ENCODE measurements at regions not wholly inside any gene's neighbourhood (a gene's known extent, or its start where the extent isn't known, plus 50 kb on each side); places are given as distances from the start of the nearest gene placed in this dataset.

DNA sequence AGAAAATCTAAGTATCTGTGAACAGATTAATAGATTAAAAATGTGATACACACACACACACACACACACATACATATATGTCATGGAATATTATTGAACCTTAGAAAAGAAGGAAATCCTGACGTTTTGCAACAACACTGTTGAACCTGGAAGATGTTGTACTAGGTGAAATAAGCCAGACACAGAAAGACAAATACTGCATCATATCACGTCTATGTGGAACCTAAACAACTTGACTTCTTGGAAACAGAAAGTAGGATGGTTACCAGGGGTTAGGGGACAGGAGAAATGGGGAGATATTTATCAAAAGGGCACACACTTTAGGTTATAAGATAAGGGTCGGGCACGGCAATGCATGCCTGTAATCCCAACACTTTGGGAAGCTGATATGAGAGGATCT, 698.4 kb upstream of the ID2 start:
- no peak overlapping the region for H3K4me3 ChIP-seq (ENCODE audit: low read depth, low read length)
- TF ChIP-seq, protein P1, sequence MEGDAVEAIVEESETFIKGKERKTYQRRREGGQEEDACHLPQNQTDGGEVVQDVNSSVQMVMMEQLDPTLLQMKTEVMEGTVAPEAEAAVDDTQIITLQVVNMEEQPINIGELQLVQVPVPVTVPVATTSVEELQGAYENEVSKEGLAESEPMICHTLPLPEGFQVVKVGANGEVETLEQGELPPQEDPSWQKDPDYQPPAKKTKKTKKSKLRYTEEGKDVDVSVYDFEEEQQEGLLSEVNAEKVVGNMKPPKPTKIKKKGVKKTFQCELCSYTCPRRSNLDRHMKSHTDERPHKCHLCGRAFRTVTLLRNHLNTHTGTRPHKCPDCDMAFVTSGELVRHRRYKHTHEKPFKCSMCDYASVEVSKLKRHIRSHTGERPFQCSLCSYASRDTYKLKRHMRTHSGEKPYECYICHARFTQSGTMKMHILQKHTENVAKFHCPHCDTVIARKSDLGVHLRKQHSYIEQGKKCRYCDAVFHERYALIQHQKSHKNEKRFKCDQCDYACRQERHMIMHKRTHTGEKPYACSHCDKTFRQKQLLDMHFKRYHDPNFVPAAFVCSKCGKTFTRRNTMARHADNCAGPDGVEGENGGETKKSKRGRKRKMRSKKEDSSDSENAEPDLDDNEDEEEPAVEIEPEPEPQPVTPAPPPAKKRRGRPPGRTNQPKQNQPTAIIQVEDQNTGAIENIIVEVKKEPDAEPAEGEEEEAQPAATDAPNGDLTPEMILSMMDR (conservative IDR thresholded peaks at IDR 0.05; ENCODE audit: low read depth, low read length) = no peak
- no peak for DNase-seq (ENCODE audit: low read depth)

DNA sequence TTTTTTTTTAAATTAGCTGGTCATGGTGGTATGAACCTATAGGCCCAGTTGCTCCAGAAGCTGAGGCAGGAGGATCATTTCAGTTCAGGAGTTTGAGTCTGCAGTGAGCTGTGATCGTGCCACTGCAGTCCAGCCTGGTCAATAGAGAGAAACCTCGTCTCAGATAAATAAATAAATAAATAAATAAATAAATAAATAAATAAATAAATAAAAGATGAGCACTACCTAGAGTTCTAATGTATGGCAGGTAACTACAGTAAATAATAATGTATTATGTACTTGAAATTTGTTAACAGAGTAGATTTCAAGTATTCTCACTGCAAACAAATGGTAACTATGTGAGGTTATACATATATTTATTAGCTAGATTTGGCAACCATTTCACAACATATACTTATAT, 697.9 kb upstream of the ID2 start:
- TF ChIP-seq, protein P1 (conservative IDR thresholded peaks at IDR 0.05; ENCODE audit: low read depth, low read length) = no peak
- no peak for DNase-seq (ENCODE audit: low read depth)
- H3K4me3 ChIP-seq (ENCODE audit: low read depth, low read length) = no peak overlapping the region

DNA sequence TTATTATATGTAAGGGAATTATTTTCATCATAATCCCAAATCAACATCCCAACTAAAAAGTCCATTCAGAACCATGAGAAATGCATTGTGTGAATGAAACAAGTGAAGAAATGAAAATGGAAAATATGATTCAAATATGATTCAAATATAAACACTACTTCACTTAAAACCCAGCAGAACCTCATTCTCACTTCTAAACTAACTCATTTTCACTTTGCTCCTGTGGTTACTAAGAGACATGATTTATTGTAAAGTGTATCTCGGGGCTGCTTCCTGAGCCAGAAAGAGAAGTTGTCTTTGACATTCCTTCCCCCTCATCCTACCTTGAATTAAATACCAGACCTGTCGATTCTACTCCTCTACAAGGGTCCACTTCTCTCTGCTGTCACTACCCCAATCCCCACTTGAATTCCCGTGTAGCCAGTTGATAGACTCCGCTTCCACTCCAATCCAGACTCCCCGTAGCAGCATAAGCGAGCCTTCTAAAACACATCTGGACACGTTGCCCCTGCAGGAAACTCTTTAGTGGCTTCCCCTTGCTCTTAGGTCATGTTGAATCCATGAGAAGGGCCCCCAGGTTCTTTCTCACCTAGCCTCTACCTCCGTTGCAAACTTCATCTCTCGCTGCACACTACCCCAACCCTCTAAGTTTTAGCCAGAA, 697.0 kb upstream of the ID2 start:
- no peak overlapping the region for H3K4me3 ChIP-seq (ENCODE audit: low read depth, low read length)
- TF ChIP-seq, protein P1 (conservative IDR thresholded peaks at IDR 0.05; ENCODE audit: low read depth, low read length) = no peak

DNA sequence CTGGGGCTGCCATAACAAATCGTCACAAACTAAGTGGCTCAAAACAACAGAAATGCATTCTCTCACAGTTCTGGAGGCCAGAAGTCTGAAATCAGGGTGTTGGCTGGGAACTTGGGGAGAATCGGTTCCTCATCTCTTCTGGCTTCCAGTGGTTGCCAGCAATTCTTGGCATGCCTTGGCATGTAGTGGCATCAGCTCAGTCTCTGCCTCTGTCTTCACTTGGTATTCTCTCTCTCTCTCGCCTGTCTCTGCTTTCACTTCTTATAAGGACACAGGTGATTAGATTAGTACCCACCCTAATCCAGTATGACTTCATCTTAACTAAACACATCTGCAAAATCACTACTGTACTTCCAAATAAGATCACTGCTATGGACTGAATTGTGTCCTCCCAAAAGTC, 695.4 kb upstream of the ID2 start:
- no peak overlapping the region for H3K4me3 ChIP-seq (ENCODE audit: low read depth, low read length)

More for the DNA sequence above, 697.0 kb upstream of the ID2 start:
- DNase-seq (ENCODE audit: low read depth) = no peak

DNA sequence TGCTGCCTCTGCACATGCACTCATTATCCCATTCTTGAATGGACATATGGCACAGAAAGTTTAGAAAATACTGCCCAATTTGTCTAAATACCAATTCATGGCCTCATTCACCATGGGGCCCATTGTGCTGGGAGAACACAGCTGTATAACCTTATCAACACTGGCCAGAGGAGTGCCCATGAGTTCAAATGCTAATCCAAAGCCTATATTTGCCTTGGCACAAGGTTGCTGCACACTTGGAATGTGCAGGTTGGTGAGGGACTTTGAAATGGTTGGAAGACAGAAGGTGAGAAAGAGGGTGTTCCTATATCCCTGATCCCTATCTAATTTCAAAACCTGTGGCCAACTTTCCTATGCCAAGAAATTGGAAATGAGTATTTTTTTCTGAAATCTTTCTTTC, 693.9 kb upstream of the ID2 start:
- DNase-seq (ENCODE audit: low read depth) = no peak
- H3K4me3 ChIP-seq (ENCODE audit: low read depth, low read length) = no peak overlapping the region
- TF ChIP-seq, protein P1 (conservative IDR thresholded peaks at IDR 0.05; ENCODE audit: low read depth, low read length) = no peak

More for the DNA sequence above, 695.4 kb upstream of the ID2 start:
- TF ChIP-seq, protein P1 (conservative IDR thresholded peaks at IDR 0.05; ENCODE audit: low read depth, low read length) = no peak
- no peak for DNase-seq (ENCODE audit: low read depth)

DNA sequence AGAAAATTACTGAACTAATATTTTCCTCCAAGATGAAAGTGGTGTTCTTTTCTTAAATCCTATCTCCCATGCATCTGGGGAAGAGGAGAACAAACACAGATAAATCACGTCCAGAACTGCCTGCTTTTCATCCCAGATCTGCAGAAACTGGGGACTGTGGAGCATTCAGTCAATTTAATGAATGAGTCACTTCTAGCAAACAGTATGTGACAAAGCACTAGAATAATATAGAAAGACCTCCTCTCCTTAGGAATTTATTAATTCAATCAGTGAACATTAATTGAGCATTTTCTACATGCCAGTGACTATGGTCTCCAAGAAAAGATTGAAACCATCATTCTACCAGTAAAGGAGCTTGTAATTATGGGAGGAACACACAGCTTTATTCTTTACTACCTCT, 693.4 kb upstream of the ID2 start:
- TF ChIP-seq, protein P1 (conservative IDR thresholded peaks at IDR 0.05; ENCODE audit: low read depth, low read length) = no peak
- no peak overlapping the region for H3K4me3 ChIP-seq (ENCODE audit: low read depth, low read length)
- no peak for DNase-seq (ENCODE audit: low read depth)

DNA sequence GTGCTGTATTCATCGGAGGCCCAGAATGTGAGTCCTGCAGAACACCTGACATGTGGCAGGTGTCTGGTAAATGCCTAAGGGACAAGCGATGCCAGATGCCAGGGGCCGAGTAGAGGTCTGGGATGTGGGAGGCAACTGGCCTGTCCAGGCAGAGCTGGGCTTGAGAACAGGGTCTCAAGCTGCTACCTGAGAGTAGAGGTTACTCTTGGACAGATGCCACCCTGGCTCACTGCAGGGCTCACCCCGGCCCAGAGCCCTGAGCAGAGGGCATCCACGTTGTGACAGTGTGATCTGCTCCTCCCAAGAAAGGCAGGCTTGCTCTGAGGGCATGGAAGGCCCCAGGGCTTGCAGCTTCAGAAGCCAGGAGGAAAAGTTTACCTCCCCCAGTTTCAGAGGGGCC, 692.0 kb upstream of the ID2 start:
- TF ChIP-seq, protein P1 (conservative IDR thresholded peaks at IDR 0.05; ENCODE audit: low read depth, low read length) = no peak
- DNase-seq (ENCODE audit: low read depth) = no peak
- no peak overlapping the region for H3K4me3 ChIP-seq (ENCODE audit: low read depth, low read length)

All from epithelial cell of proximal tubule (primary cell).